Endodermal cell (in vitro differentiated cells): ENCODE measurements at regions not wholly inside any gene's neighbourhood (a gene's known extent, or its start where the extent isn't known, plus 50 kb on each side); places are given as distances from the start of the nearest gene placed in this dataset.

ENCODE experiments used
- DNase-seq: peaks from one replicate; pipeline ENCODE4 v3.0.0-alpha.2; 2017
- H3K27ac ChIP-seq: 2 replicates; pipeline ENCODE4 v1.5.1; 2013; ENCODE audit warnings: mild to moderate bottlenecking, low read depth, low read length, moderate library complexity
- H3K27me3 ChIP-seq: 2 replicates; pipeline ENCODE4 v1.6.1; 2013; ENCODE audit warnings: mild to moderate bottlenecking, low read length, moderate library complexity; ENCODE audit not compliant: insufficient read depth, control insufficient read depth, poor library complexity, severe bottlenecking
- H3K36me3 ChIP-seq: 2 replicates; pipeline ENCODE4 v1.7.0; 2013; ENCODE audit warnings: mild to moderate bottlenecking, low read length, moderate library complexity; ENCODE audit not compliant: control insufficient read depth, insufficient read depth
- H3K4me1 ChIP-seq: one replicate; pipeline ENCODE4 v1.7.0; 2013; ENCODE audit warnings: low read length; ENCODE audit not compliant: control insufficient read depth, insufficient read depth
- H3K4me3 ChIP-seq: 2 replicates; pipeline ENCODE4 v1.5.1; 2013; ENCODE audit warnings: mild to moderate bottlenecking, low read length, moderate library complexity
- H3K9ac ChIP-seq: 2 replicates; pipeline ENCODE4 v1.6.1; 2013; ENCODE audit warnings: mild to moderate bottlenecking, low read length, moderate library complexity; ENCODE audit not compliant: poor library complexity, severe bottlenecking; ENCODE audit errors: extremely low read depth
- H3K9me3 ChIP-seq: 2 replicates; pipeline ENCODE4 v1.6.1; 2013; ENCODE audit warnings: mild to moderate bottlenecking, low read length, moderate library complexity; ENCODE audit not compliant: control insufficient read depth
- H3K27ac Mint-ChIP-seq: 2 replicates; pipeline ENCODE4 v1.8.0; 2020; ENCODE audit warnings: mixed read lengths
- H3K27me3 Mint-ChIP-seq: 2 replicates; pipeline ENCODE4 v1.8.0; 2021; ENCODE audit warnings: mild to moderate bottlenecking, mixed read lengths; ENCODE audit not compliant: insufficient read depth
- H3K36me3 Mint-ChIP-seq: 2 replicates; pipeline ENCODE4 v1.8.0; 2020; ENCODE audit warnings: low read depth, mixed read lengths
- H3K4me1 Mint-ChIP-seq: 2 replicates; pipeline ENCODE4 v1.8.0; 2020; ENCODE audit warnings: mixed read lengths
- H3K4me3 Mint-ChIP-seq: 2 replicates; pipeline ENCODE4 v1.8.0; 2020; ENCODE audit warnings: mild to moderate bottlenecking, moderate library complexity, mixed read lengths
- H3K9me3 Mint-ChIP-seq: 2 replicates; pipeline ENCODE4 v1.8.0; 2020; ENCODE audit warnings: mild to moderate bottlenecking, mixed read lengths
- CTCF ChIP-seq: fragments of 200-600 bp; sonication (generic); conservative IDR thresholded peaks from 2 replicates; pipeline ENCODE4 v1.5.0; 2021; ENCODE audit warnings: antibody characterized with exemption, mild to moderate bottlenecking
- WGBS, 2 experiments: methylation state at CpG; one replicate each; pipeline versions ENCODE4 v1.1.5 to v1.1.7; 2013; ENCODE audit warnings: missing lambda C conversion rate in 2 of 2, mixed read lengths in 1 of 2; ENCODE audit not compliant: insufficient coverage in 1 of 2, insufficient read length in 1 of 2; 5-methylcytosine and 5-hydroxymethylcytosine counted together

- Mint-ChIP-seq H3K27ac (no peak overlapping the region), H3K9me3 (no peaks in the 10 kb centered on the region), H3K4me3 (no peak overlapping the region), H3K4me1 (no peaks in the 10 kb centered on the region), H3K36me3 (no peaks in the 10 kb centered on the region), H3K27me3 (peaks cover 14% of the 10 kb centered on the region)
- Histone ChIP-seq H3K9ac (no peak overlapping the region), H3K27me3 (no peaks in the 10 kb centered on the region), H3K4me1 (no peaks in the 10 kb centered on the region), H3K9me3 (no peaks in the 10 kb centered on the region), H3K36me3 (no peaks in the 10 kb centered on the region), H3K4me3 (no peak overlapping the region), H3K27ac (no peak overlapping the region)
- 86 to 100% methylated on average over 1 to 7 of the region's 8 CpGs for WGBS, 2 experiments
- no peak for TF ChIP-seq CTCF
- no peak for DNase-seq
Measured at GRCh38 chr21:33171616-33172169, 58.0 kb upstream of the IFNAR2 start.

- no peak overlapping the region for H3K27ac ChIP-seq
- Mint-ChIP-seq H3K27ac (no peak overlapping the region), H3K27me3 (peaks cover 9% of the 10 kb centered on the region), H3K9me3 (no peaks in the 10 kb centered on the region), H3K4me3 (no peak overlapping the region), H3K36me3 (no peaks in the 10 kb centered on the region), H3K4me1 (no peaks in the 10 kb centered on the region)
- WGBS, 2 experiments: 60 to 81% methylated on average over 1 to 3 of the region's 4 CpGs
- no peaks in the 10 kb centered on the region for H3K27me3 ChIP-seq
- no peaks in the 10 kb centered on the region for H3K4me1 ChIP-seq
- no peak overlapping the region for H3K9ac ChIP-seq
- DNase-seq: no peak
- no peak for TF ChIP-seq CTCF
- no peak overlapping the region for H3K4me3 ChIP-seq
- H3K36me3 ChIP-seq: no peaks in the 10 kb centered on the region
- no peaks in the 10 kb centered on the region for H3K9me3 ChIP-seq
Measured at GRCh38 chr21:33174756-33175155, 55.0 kb upstream of the IFNAR2 start.
